SK-MEL-5 (cell line): ENCODE measurements at regions not wholly inside any gene's neighbourhood (a gene's known extent, or its start where the extent isn't known, plus 50 kb on each side); places are given as distances from the start of the nearest gene placed in this dataset.
A peak's percentile ranks its signal among the peaks of the same experiment; 100 is the strongest.

Source experiments
- DNase-seq: peaks from one replicate; pipeline ENCODE4 v3.0.0-alpha.2; 2016; ENCODE audit warnings: low read depth, low spot score
- in situ Hi-C: cut with HindIII; loops from 2 replicates; pipeline ENCODE4 v1.10.0; 2016; ENCODE audit warnings: low sequenced_read_pairs, high pct_unique_total_duplicates, low pct_unique_long_range_greater_than_20kb

DNA sequence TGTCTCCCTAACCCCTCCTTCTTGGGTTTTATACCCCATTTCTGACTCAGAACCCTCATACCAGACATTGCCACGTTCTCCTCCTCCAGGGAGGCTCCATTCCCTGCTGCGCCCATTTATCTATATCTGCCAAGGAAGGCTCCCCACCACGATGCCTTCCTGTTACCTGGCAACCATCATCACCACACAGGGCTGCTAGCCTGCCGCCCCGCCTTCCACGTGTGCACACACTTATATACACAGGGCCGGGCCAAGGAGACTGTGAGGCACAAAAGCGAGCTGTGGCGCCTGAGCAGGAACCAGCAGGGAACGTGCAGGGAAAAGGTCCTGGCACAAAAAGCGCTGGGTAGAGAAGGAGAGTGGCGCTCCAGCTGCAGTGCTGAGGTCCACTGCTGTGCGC, 261.8 kb downstream of the CBLN1 start:
- in situ Hi-C loops = no loop called here
- no peak for DNase-seq

DNA sequence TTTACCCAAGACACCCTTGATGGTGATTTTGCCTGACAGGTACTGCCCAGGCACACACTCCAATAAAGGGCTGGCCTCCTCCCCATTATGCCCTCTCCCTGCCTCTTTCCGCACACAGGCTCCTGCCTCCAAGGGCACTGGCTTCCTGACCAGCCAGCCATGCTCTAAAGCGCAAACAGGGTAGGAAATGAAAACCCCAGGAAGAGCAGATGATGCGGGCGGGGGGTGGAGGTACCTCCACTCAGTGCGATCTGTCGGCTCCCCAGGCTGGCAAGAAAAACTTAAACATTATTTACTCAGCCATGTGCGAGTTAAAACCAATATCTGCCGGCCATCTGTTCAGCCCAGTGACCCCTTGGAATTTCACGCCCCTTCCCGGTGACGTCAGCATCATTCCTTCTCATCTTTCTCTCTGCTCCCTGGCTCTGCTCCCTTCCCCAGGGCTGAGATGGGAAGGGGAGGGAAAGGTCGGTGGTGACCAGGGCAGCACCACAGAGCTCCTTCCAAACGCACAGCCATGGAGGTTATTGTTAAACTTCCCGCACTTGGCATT, 262.5 kb downstream of the CBLN1 start:
- no peak for DNase-seq
- in situ Hi-C loops = no loop called here

DNA sequence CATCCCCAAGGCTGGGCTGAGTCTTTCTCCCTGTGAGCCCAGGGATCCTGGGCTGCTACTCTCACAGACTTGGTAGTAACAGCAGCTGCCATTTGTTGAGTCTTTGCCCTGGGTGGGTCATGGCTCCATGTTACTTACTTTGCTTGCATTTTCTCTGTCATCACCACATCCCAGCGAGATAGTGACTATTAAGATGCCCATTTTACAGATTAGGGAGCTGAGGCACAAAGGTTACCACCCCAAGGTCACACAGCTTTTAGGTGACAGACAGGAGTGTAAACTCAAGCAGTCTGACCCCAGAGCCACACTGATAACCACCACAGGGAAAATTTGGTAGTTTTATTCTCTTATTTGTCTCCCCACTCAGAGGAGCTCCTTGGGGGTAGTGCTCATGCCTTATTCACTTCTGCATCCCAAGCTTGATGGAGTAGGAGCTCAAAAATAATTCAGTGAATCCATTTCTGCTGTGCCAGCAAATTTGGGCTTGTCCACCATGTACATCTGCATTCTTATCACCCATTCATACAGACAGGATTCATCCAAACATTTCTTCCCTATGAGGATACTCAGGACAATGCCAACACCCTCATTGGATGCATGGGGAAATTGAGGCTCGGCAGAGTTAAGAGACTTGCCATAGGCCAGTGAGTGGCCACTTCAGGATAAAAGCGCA, 263.2 kb downstream of the CBLN1 start:
- DNase-seq = no peak
- in situ Hi-C loops = no loop called here

DNA sequence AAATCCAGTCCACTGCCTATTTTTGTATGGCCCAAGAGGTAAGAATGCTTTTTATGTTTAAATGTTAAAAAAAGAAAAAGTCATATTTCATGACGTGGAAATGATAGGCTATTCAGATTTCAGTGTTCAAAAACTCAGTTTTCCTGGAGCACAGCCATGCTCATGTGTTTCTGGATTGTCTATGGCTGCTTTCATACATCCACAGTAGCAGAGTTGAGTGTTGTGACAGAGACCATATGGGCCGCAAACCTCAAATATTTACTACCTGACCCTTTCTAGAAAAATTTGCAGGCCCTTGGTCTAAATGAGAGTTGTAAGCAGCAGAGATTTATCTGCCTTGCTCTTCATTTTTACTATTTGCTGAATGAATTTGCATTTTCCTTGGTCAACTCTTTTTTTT, 264.1 kb downstream of the CBLN1 start:
- in situ Hi-C loops = no loop called here
- DNase-seq = no peak

DNA sequence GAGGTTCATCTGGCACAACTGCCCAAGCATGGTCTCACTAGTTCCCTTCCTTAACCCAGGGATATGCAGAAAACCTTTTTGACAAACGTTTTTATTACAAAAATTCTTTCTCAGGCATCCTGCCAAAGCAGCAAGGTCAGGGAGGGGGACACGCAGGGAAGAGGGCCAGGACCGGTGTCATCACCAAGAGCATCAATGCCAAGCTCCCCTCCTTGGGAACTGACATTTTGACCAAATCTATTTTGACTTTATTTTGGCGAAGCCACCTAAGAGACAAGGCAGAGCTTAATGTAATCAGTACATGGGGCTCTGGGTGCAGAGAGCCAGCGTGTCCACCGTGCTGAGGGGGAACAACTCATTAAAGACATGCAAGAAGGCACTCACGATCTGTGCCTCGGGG, 265.2 kb downstream of the CBLN1 start:
- in situ Hi-C loops = no loop called here
- DNase-seq = no peak

DNA sequence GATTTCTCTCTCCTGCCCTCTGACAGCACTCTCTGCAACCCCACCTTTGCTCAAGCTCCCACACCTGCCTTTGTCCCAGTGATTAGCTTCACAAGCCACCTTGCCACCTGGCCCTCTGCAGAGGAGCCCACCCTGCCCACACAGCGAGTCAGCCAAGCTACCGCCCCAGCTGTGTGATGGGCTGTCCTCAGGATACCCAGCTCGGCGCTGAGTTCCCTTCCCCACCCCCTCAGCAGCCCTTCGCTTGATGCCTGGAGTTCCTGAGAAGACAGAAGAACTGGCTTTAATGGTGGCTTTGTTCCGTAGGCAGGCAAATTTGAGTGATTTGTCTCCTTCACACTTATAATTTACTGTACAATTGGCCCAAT, 266.4 kb downstream of the CBLN1 start:
- DNase-seq = no peak
- in situ Hi-C loops = no loop called here

DNA sequence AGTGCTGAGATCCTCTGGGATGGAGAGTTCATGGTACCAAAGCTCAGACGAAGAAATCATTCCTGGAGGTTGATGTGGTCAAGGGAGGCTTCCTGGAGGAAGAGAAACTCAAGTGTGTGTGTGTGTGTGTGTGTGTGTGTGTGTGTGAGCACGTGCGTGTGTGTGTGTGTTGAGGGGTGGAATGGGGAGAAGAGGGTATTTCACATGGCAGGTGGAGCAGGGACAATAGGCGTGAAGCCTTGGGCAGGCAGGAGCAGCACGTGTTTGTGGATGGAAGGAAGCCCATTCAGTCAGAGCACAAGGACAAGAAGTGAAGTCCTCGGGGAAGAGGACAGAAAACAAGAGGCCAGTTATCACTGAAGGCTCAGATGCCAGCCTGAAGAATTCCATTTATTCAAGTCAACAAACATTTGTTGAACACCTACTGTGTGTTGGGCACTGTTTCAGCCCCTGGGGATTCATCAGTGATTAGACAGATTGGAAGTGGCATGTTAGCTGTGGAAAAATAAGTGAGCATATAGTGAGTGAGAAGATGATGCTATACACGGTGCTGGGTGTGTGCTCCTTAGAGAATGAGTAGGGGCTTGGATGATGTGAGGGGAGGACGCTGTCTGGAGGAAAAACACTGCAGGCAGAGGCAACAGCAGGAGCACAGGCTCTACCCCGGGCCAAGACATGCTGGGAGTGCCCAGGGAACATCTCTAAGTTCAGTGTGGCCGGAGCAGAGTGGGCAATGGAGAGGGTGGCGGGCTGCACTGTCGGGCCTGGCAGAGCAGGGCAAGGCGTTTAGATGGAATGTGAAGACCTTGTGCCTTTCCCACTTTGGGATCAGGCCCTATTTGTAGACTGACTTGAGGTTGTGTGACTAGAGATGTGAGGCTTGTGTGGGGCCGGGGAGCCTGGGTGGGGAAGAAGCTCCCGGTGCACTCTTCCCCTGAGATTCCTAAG, 267.1 kb downstream of the CBLN1 start:
- in situ Hi-C loops = no loop called here
- DNase-seq = no peak

DNA sequence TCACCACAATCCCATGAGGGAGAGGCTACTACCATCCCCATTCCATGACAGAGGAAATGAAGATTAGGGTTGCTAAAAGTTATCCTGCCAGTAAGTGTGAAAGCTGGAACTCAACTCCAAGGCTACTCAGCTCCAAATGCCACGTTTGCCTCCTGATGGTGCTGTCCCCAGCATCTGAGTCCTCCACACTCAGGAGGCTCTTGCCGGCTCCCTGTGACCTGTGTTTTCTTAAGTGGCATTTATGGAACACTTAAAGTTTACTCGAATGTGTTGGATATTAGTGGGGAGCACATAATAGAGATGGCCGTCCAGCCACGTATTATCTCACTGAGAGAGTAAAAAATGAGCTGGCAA, 267.9 kb downstream of the CBLN1 start:
- DNase-seq = no peak
- in situ Hi-C loops = no loop called here

DNA sequence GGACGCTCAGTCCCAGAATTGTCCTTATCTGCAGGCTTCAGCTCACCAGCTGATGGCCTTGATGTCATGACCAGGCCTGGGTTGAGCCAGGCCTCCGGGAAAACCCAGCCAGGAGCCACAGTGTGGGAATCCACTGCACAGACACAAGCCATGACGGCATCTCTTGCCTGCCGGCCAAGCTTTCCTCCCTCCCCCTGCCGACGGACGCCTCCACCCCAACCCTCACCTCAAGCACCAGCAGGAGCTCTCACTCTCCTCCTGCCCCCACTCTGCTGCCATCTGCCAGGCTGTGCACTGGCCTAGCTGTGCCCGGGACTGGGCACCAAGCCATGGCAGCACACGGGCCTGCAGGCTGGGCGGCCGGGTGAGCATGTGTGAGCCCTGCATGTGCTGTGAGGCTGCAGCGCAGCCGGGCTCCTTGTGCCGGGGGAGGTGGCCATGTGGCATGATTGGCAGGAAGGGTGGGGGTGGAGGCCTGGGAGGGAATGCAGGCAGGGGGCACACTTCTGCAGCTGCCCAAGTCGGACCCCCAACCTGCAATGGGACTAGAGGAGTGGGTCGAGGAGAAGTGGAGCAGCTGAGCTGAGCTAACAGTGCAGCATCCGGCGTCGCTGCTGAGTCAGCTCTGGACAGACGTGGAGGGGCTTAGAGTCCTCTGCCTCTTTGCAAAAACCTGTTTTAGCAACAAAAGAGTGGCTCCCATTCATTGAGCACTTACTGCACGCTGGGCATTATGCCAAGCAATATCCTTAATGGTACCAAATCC, 268.5 kb downstream of the CBLN1 start:
- DNase-seq = no peak
- in situ Hi-C loops = no loop called here

DNA sequence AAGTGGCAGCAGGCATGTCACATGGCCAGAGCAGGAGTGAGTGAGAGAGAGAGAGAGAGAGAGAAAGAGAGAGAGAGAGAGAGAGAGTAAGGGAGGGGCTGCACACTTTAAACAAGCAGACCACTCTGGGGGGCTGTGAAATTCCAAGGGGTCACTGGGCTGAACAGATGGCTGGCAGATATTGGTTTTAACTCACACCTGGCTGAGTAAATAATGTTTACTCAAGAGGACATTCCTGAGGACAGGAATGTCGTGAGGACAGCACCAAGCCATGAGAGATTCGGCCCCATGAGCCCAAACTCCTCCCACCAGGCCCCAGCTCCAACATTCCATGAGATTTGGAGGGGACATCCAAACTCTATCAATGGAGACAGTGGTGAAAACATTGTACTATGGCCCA, 269.7 kb downstream of the CBLN1 start:
- in situ Hi-C loops = no loop called here

DNA sequence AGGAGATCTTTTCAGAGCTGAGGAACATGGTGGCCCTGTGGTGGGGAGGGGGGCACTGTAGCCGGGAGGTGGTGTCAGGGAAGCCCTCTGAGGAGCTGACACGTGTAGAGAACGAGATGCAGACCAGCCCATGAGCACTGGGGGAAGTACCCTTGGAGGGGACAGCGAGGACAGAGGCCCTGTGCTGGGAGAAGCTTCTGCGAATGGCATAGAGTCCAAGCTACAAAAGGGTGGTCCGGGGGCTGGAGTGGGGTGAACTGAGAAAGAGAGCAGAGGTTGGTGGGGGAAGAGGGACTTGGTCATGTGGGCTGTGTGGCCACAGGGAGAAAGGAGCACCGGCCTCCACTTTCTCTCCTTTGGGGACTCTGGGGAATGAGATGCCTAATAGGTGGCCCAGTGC, 270.8 kb downstream of the CBLN1 start:
- in situ Hi-C loops = no loop called here
- DNase-seq = no peak

More for the DNA sequence above, 269.7 kb downstream of the CBLN1 start:
- no peak for DNase-seq

DNA sequence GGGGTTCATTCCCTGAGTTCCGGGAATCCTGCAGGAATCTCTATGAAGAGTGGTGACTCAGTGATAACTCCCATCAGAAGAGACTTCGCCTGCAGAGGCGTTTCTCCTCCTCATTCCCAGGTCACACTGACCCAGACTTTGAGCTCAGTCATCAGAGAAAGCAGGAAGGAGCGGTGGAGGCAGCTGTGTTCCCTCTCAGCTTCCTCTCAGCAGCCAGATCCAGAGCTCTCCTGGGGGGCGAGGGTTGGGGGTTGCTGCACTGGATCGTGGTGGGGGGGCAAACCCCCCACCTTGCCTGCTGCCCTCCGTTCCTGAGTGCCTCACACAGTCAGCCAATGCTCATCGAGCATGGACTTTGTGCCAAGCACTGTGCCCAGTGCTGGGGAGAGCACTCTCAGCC, 271.2 kb downstream of the CBLN1 start:
- in situ Hi-C loops = no loop called here
- DNase-seq = no peak

DNA sequence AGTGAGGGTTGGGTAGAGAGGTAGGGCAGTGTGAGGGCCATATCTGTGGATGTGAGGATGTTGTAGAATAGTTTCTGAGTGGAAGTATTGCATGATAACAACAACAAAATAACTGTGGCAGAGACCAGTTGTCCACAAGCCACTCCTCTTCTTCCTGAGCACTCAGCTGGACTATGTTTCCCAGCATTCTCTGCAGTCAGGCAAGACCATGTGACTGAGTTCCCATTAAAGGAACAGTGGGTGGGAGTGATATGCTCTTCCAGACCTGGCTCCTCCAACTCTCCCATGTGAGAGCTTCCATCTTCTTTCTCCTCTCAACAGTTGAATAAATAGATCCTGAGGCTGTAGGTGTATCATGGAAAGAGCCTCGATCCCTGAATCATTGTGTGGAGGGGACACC, 272.4 kb downstream of the CBLN1 start:
- DNase-seq = no peak
- in situ Hi-C loops = no loop called here

DNA sequence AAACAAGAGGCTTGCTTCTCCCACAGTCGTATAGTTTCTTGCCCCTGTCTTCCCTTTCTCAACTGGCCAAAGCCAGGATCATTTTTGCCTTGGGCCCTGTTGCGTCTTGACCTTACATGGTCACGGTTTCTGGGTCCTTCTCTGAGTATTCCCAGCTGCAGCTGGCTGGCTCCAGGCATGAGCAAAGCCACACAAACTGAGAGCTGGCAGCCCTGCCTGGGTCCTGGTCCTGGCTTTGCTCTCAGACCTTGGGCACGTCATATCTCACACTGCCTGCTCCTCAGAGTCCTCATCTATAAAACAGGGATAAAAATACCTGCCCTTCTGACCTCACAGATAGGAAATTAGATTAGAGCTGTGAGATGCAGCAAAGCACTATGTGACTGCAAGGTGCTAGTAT, 277.6 kb downstream of the CBLN1 start:
- in situ Hi-C loops = no loop called here
- no peak for DNase-seq

DNA sequence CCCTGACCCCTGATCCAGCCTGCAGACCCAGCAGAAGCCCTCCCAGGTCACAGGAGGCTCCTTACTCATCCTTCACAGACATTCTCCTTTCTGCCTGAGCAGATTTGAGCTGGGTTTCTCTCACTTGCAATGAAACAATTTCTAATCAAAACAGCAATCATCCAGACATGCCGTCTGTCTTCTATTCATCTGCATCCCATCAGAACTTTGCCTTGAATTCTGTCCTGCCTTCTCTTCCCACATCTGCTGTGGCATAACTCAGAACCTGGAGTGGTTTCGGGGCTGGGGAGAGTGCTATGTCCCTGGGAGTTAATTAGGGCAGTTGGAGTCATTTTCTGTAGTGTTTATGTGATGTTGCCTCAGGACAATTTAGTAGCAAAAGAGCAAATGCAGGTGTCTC, 278.6 kb downstream of the CBLN1 start:
- in situ Hi-C loops = no loop called here
- DNase-seq = no peak

DNA sequence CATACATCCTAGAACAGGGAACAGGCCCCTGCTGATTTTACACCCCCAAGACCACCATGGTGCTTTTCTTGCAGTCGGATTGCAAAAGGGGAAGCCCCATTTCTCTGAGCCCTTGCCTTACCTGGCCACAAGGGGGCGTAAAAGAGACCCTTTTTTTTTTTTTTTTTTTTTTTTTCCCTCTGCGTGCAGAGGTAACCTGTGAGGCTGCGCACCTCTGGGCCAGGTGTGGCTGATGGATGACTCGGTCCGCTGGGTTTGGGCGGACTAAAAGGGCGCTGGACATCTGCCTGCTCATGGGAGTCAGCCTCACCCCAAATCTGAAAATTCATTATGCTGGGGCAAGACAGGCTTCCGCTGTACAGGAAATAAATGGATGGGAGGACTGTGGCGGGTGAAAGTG, 281.0 kb downstream of the CBLN1 start:
- DNase-seq = peak; percentile 5
- in situ Hi-C loops = no loop called here

DNA sequence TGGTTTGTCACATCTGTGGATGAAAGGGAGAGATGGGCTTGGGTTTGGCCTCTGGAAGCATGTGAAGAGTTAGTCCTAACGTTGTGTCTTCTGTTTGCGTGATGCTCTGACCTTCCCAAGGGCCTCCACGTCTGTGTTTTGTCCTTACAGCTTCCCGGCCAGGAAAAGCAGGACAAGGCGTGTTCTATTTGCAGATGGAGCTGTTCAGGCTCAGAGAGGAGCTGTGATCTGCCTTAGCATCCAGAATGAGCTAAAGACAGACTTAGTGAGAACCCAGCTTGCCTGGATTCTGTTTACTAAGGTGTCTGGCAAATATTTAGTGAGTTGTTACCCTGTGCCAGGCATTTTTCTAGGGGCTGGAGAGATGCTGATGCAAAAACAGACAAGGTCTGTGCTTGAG, 282.1 kb downstream of the CBLN1 start:
- in situ Hi-C loops = no loop called here

DNA sequence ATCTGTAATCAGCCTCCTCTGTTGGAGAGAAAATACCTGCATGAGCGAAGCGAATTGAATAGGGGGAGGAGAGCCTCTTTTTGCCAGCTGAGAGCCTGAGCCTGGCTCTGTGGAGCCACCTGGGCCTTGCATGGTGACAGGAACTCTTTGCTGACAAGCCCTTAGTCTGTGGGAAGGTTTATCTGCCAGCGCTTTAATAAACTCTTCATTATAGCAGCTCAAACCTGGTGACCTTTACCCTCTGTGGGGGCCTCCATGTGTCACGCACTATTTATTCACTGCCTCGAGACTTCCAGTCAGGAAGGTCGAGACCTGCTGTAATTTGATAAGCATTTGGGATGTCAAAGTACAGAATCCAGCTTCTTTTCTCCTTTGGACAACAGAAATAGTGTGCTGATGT, 282.6 kb downstream of the CBLN1 start:
- in situ Hi-C loops = no loop called here
- DNase-seq = no peak

More for the DNA sequence above, 282.1 kb downstream of the CBLN1 start:
- no peak for DNase-seq
